ENCODE measurements at regions not wholly inside any gene's neighbourhood (a gene's known extent, or its start where the extent isn't known, plus 50 kb on each side); places are given as distances from the start of the nearest gene placed in this dataset.

GRCh38 chr20:21632031-21632734, 73.3 kb upstream of the PAX1 start:
- TF ChIP-seq, protein P1, sequence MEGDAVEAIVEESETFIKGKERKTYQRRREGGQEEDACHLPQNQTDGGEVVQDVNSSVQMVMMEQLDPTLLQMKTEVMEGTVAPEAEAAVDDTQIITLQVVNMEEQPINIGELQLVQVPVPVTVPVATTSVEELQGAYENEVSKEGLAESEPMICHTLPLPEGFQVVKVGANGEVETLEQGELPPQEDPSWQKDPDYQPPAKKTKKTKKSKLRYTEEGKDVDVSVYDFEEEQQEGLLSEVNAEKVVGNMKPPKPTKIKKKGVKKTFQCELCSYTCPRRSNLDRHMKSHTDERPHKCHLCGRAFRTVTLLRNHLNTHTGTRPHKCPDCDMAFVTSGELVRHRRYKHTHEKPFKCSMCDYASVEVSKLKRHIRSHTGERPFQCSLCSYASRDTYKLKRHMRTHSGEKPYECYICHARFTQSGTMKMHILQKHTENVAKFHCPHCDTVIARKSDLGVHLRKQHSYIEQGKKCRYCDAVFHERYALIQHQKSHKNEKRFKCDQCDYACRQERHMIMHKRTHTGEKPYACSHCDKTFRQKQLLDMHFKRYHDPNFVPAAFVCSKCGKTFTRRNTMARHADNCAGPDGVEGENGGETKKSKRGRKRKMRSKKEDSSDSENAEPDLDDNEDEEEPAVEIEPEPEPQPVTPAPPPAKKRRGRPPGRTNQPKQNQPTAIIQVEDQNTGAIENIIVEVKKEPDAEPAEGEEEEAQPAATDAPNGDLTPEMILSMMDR (IDR thresholded peaks at IDR 0.05) = no peak
- TF ChIP-seq POLR2A (IDR thresholded peaks at IDR 0.05) = no peak
